ENCODE measurements at regions not wholly inside any gene's neighbourhood (a gene's known extent, or its start where the extent isn't known, plus 50 kb on each side); places are given as distances from the start of the nearest gene placed in this dataset.

GRCh38 chr6:112980676-112981075 is 633.5 kb downstream of the RFPL4B start:
- TF ChIP-seq ZFP36 (IDR thresholded peaks at IDR 0.05; ENCODE audit: borderline replicate concordance, partially characterized antibody) (no peak), ELK1 (IDR thresholded peaks at IDR 0.05; ENCODE audit: low read depth, low read length) (no peak), GATA3 (IDR thresholded peaks at IDR 0.05; ENCODE audit: borderline replicate concordance) (no peak), FOXS1 (CRISPR knock-in tag; IDR thresholded peaks at IDR 0.05) (no peak), MAZ (IDR thresholded peaks at IDR 0.05; ENCODE audit: borderline replicate concordance, low read depth, low read length) (no peak), NPAS2 (CRISPR knock-in tag; IDR thresholded peaks at IDR 0.05; ENCODE audit: borderline replicate concordance) (no peak), ESRRA (IDR thresholded peaks at IDR 0.05; ENCODE audit: borderline replicate concordance, low read length) (no peak), EHF (CRISPR knock-in tag; IDR thresholded peaks at IDR 0.05) (no peak), CEBPB (IDR thresholded peaks at IDR 0.05) (no peak), HDAC2 (IDR thresholded peaks at IDR 0.05) (no peak), CHD2 (IDR thresholded peaks at IDR 0.05; ENCODE audit: low read length, partially characterized antibody) (no peak), TFCP2L1 (CRISPR knock-in tag; IDR thresholded peaks at IDR 0.05) (no peak), E2F6 (IDR thresholded peaks at IDR 0.05; ENCODE audit: borderline replicate concordance, low read depth) (no peak), RAD21 (conservative IDR thresholded peaks at IDR 0.05 in 1 of 2, IDR thresholded peaks at IDR 0.05 in 1 of 2) (no peak), JUNB (IDR thresholded peaks at IDR 0.05) (no peak), HEYL (CRISPR knock-in tag; IDR thresholded peaks at IDR 0.05) (no peak), POLR2AphosphoS2 (conservative IDR thresholded peaks at IDR 0.05; ENCODE audit: low read length) (no peak), POLR2A (IDR thresholded peaks at IDR 0.05; ENCODE audit: low read length) (no peak)
- TF ChIP-seq, protein P1, sequence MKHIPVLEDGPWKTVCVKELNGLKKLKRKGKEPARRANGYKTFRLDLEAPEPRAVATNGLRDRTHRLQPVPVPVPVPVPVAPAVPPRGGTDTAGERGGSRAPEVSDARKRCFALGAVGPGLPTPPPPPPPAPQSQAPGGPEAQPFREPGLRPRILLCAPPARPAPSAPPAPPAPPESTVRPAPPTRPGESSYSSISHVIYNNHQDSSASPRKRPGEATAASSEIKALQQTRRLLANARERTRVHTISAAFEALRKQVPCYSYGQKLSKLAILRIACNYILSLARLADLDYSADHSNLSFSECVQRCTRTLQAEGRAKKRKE (CRISPR knock-in tag; IDR thresholded peaks at IDR 0.05; ENCODE audit: low read depth): no peak
- TF ChIP-seq, protein P2, sequence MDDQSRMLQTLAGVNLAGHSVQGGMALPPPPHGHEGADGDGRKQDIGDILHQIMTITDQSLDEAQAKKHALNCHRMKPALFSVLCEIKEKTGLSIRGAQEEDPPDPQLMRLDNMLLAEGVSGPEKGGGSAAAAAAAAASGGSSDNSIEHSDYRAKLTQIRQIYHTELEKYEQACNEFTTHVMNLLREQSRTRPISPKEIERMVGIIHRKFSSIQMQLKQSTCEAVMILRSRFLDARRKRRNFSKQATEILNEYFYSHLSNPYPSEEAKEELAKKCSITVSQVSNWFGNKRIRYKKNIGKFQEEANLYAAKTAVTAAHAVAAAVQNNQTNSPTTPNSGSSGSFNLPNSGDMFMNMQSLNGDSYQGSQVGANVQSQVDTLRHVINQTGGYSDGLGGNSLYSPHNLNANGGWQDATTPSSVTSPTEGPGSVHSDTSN (IDR thresholded peaks at IDR 0.05): no peak
- ATAC-seq (no peak), DNase-seq (ENCODE audit: low read depth in 1 of 2, low spot score in 1 of 2) (no peak), FAIRE-seq (no peak)
- no peak overlapping the region for H3K4me3 ChIP-seq
- ChIA-PET POLR2A (no interaction called here), CTCF (no interaction called here)
- no peak overlapping the region for H3K27ac ChIP-seq
- WGBS (ENCODE audit: missing lambda C conversion rate): 70% methylated on average over 3 of the region's 3 CpGs
- peaks cover 9% of the 10 kb centered on the region; the same call in 1 of the 3 replicates for H3K4me1 ChIP-seq
- no peak overlapping the region for H3K4me2 ChIP-seq
- no peaks in the 10 kb centered on the region for H3K9me3 ChIP-seq

DNA sequence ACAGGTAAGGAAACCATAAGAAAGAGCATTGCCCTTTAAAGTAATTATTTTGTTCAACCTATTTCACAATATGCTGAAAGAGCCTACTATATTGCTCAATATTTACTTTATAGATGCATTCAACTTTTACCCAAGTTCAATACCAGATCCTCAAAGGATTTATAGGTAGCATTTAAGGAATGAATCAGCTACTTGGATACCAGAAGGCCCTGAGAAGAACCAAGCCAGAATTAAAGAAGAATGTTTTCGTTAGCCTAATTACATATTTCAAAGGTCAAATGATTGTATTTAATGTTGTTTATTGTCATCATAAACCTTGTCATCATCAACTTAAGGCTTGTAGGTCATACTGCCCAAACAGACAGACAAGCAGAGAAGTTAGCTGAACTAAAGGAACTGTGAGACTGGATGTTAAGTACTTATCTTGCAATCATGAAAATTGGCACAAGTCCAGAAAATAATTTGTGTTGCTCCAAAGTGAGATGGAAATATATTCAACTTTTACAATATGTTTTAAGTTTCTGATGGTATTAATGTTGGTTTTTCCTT is 636.7 kb downstream of the RFPL4B start:
- ATAC-seq (no peak), FAIRE-seq (no peak), DNase-seq (ENCODE audit: low read depth in 1 of 2, low spot score in 1 of 2) (peak in 1 of 2 experiments; percentile 25)
- Histone ChIP-seq H3K4me3 (no peak overlapping the region), H3K4me1 (peaks cover 9% of the 10 kb centered on the region; the same call in 1 of the 3 replicates), H3K4me2 (peak overlapping the region; percentile 36; the same call in 2 of the 3 replicates), H3K9me3 (no peaks in the 10 kb centered on the region), H3K27ac (no peak overlapping the region)
- TF ChIP-seq CBX2 (IDR thresholded peaks at IDR 0.05; ENCODE audit: borderline replicate concordance, low read depth) (no peak), CEBPB (IDR thresholded peaks at IDR 0.05) (peak; percentile 65 to 71; a peak in 3 of 4 replicates), SREBF2 (IDR thresholded peaks at IDR 0.05) (no peak), ELK1 (IDR thresholded peaks at IDR 0.05; ENCODE audit: low read depth, low read length) (no peak), HOXB5 (CRISPR knock-in tag; IDR thresholded peaks at IDR 0.05) (no peak), FOSB (CRISPR knock-in tag; IDR thresholded peaks at IDR 0.05) (no peak)
- POLR2A ChIA-PET: no interaction called here
- 41% methylated on average over 1 of the region's 1 CpG for WGBS (ENCODE audit: missing lambda C conversion rate)
- CTCF ChIA-PET: no interaction called here

Measured in A549 (cell line).